IMR-90 (cell line): ENCODE measurements at regions not wholly inside any gene's neighbourhood (a gene's known extent, or its start where the extent isn't known, plus 50 kb on each side); places are given as distances from the start of the nearest gene placed in this dataset.

Experiments used
- ATAC-seq: fragments of 200-7000 bp; cut with Tn5 transposase; 2 replicates; pipeline ENCODE4 v1.9.1; 2020; ENCODE audit warnings: low read depth, mild to moderate bottlenecking, moderate library complexity
- BruUV-seq: library from RNA; stranded (reverse); fragments of 400-500 nt; replicated peaks from 2 replicates; lab custom pipeline; 2021; lab: Mats Ljungman, UMichigan
- CTCF ChIA-PET: fragments of 300-600 bp; formaldehyde crosslinking; extraction: SDS; loops from one replicate; lab custom pipeline; 2021; ENCODE audit warnings: antibody characterized with exemption; lab: Yijun Ruan, JAX
- POLR2A ChIA-PET: fragments of 300-600 bp; sonication (Branson Sonifier 250); formaldehyde crosslinking; loops from one replicate; lab custom pipeline; 2022; ENCODE audit warnings: antibody characterized with exemption; ENCODE audit not compliant: unreplicated experiment; lab: Charles Lee
- DNase-seq: peaks from one replicate; pipeline ENCODE4 v3.0.0; 2013
- H2AFZ ChIP-seq: replicated peaks from 2 replicates; pipeline ENCODE3; 2013; ENCODE audit warnings: low read length, mild to moderate bottlenecking; ENCODE audit not compliant: poor library complexity
- H2AK5ac ChIP-seq: 2 replicates; pipeline ENCODE4 v1.6.1; 2013; ENCODE audit warnings: low read depth, low read length, inconsistent platforms
- H2AK9ac ChIP-seq: replicated peaks from 2 replicates; pipeline ENCODE3; 2013; ENCODE audit warnings: mild to moderate bottlenecking, low read depth, low read length, moderate library complexity; ENCODE audit not compliant: poor library complexity
- H2BK120ac ChIP-seq: 2 replicates; pipeline ENCODE4 v1.6.1; 2013; ENCODE audit warnings: low read depth, low read length, inconsistent platforms
- H2BK15ac ChIP-seq: 3 replicates; pipeline ENCODE4 v1.6.1; 2013; ENCODE audit warnings: low read depth, low read length, inconsistent platforms
- H2BK20ac ChIP-seq: 2 replicates; pipeline ENCODE4 v1.6.1; 2013; ENCODE audit warnings: low read depth, mild to moderate bottlenecking, inconsistent platforms, low read length, moderate library complexity
- H2BK5ac ChIP-seq: 2 replicates; pipeline ENCODE4 v1.6.1; 2013; ENCODE audit warnings: mild to moderate bottlenecking, low read depth, low read length, inconsistent platforms; ENCODE audit not compliant: poor library complexity, severe bottlenecking
- H3K14ac ChIP-seq: replicated peaks from 2 replicates; pipeline ENCODE4 v1.6.1; 2013; ENCODE audit warnings: low read depth, low read length, inconsistent platforms
- H3K18ac ChIP-seq: 2 replicates; pipeline ENCODE4 v1.6.1; 2013; ENCODE audit warnings: low read depth, low read length, control low read depth
- H3K23ac ChIP-seq: 2 replicates; pipeline ENCODE4 v1.6.1; 2013; ENCODE audit warnings: low read depth, low read length, inconsistent platforms
- H3K27ac ChIP-seq: 2 replicates; pipeline ENCODE4 v1.5.1; 2013; ENCODE audit warnings: mild to moderate bottlenecking, control low read depth, low read length; ENCODE audit not compliant: insufficient read depth
- H3K27me3 ChIP-seq: 2 replicates; pipeline ENCODE4 v1.6.1; 2013; ENCODE audit warnings: low read length; ENCODE audit not compliant: control insufficient read depth, insufficient read depth
- H3K36me3 ChIP-seq: 2 replicates; pipeline ENCODE4 v1.6.1; 2013; ENCODE audit warnings: low read length, mixed read lengths; ENCODE audit not compliant: control insufficient read depth, insufficient read depth
- H3K4ac ChIP-seq: 2 replicates; pipeline ENCODE4 v1.6.1; 2013; ENCODE audit warnings: low read depth, low read length, inconsistent platforms
- H3K4me1 ChIP-seq: 2 replicates; pipeline ENCODE4 v1.6.1; 2013; ENCODE audit warnings: low read length, mixed read lengths; ENCODE audit not compliant: control insufficient read depth, insufficient read depth
- H3K4me2 ChIP-seq: 2 replicates; pipeline ENCODE4 v1.6.1; 2013; ENCODE audit warnings: low read depth, mild to moderate bottlenecking, control low read depth, low read length, moderate library complexity
- H3K4me3 ChIP-seq: 2 replicates; pipeline ENCODE4 v1.5.1; 2013; ENCODE audit warnings: low read depth, mild to moderate bottlenecking, control low read depth, low read length, moderate library complexity; ENCODE audit not compliant: insufficient read depth
- H3K56ac ChIP-seq: 2 replicates; pipeline ENCODE4 v1.6.1; 2013; ENCODE audit warnings: low read length, inconsistent platforms; ENCODE audit not compliant: insufficient read depth; ENCODE audit errors: extremely low read depth
- H3K79me1 ChIP-seq, 2 experiments: 2 replicates each; pipeline ENCODE4 v1.6.1; 2013; ENCODE audit warnings: low read length in 2 of 2, inconsistent platforms in 1 of 2, low read depth in 1 of 2
- H3K9ac ChIP-seq: 2 replicates; pipeline ENCODE4 v1.6.1; 2013; ENCODE audit warnings: low read depth, low read length, control low read depth
- H3K9me1 ChIP-seq: 2 replicates; pipeline ENCODE4 v1.6.1; 2013; ENCODE audit warnings: low read length, inconsistent platforms; ENCODE audit not compliant: insufficient read depth
- H3K9me3 ChIP-seq: 2 replicates; pipeline ENCODE4 v1.6.1; 2013; ENCODE audit warnings: low read length; ENCODE audit not compliant: control insufficient read depth, insufficient read depth
- H4K20me1 ChIP-seq: 2 replicates; pipeline ENCODE4 v1.6.1; 2013; ENCODE audit warnings: low read length, inconsistent platforms; ENCODE audit not compliant: insufficient read depth
- H4K5ac ChIP-seq: 2 replicates; pipeline ENCODE4 v1.6.1; 2013; ENCODE audit warnings: mild to moderate bottlenecking, low read depth, low read length, control low read depth
- H4K8ac ChIP-seq, 2 experiments: 2 replicates each; pipeline ENCODE4 v1.6.1; 2013; ENCODE audit warnings: low read depth in 2 of 2, low read length in 2 of 2, control low read depth in 1 of 2, inconsistent platforms in 1 of 2
- H4K91ac ChIP-seq: 2 replicates; pipeline ENCODE4 v1.6.1; 2013; ENCODE audit warnings: low read depth, low read length, inconsistent platforms; ENCODE audit not compliant: insufficient read depth
- BHLHE40 ChIP-seq: fragments of 150-350 bp; IDR thresholded peaks from 2 replicates; pipeline ENCODE4 v1.6.1; 2016; ENCODE audit warnings: mild to moderate bottlenecking, low read depth, low read length
- CEBPB ChIP-seq: IDR thresholded peaks from 2 replicates; pipeline ENCODE4 v1.6.1; 2012; ENCODE audit warnings: low read depth, low read length, improper control_type of control experiment
- CHD1 ChIP-seq: IDR thresholded peaks from 2 replicates; pipeline ENCODE4 v1.6.1; 2012; ENCODE audit warnings: low read depth, low read length, improper control_type of control experiment
- FOS ChIP-seq: fragments of 150-350 bp; IDR thresholded peaks from 2 replicates; pipeline ENCODE4 v1.6.1; 2016; ENCODE audit warnings: low read depth, low read length
- MAFK ChIP-seq: IDR thresholded peaks from 2 replicates; pipeline ENCODE4 v1.6.1; 2012; ENCODE audit warnings: low read depth, low read length, improper control_type of control experiment
- MAZ ChIP-seq: IDR thresholded peaks from 2 replicates; pipeline ENCODE4 v1.6.1; 2012; ENCODE audit warnings: low read depth, mild to moderate bottlenecking, low read length, improper control_type of control experiment, moderate library complexity, borderline replicate concordance
- MXI1 ChIP-seq: IDR thresholded peaks from 2 replicates; pipeline ENCODE4 v1.6.1; 2012; ENCODE audit warnings: low read depth, mild to moderate bottlenecking, low read length, moderate library complexity, borderline replicate concordance
- NFE2L2 ChIP-seq: fragments of 150-350 bp; IDR thresholded peaks from 2 replicates; pipeline ENCODE4 v1.6.1; 2016; ENCODE audit warnings: low read depth, mild to moderate bottlenecking, low read length
- POLR2A ChIP-seq: IDR thresholded peaks from 2 replicates; pipeline ENCODE4 v1.6.1; 2012; ENCODE audit warnings: mild to moderate bottlenecking, low read depth, low read length
- RAD21 ChIP-seq: IDR thresholded peaks from 2 replicates; pipeline ENCODE4 v1.6.1; 2012; ENCODE audit warnings: low read length, improper control_type of control experiment
- RCOR1 ChIP-seq: IDR thresholded peaks from 2 replicates; pipeline ENCODE4 v1.6.1; 2012; ENCODE audit warnings: mild to moderate bottlenecking, low read length, improper control_type of control experiment; ENCODE audit not compliant: insufficient replicate concordance
- SMC3 ChIP-seq: fragments of 150-350 bp; IDR thresholded peaks from 2 replicates; pipeline ENCODE4 v1.6.1; 2016; ENCODE audit warnings: low read depth, mild to moderate bottlenecking, antibody characterized with exemption, low read length, moderate library complexity
- WGBS, 2 experiments: methylation state at CpG; one replicate each; pipeline versions ENCODE4 v1.1.5 to v1.1.7; 2013; ENCODE audit warnings: missing lambda C conversion rate in 2 of 2; ENCODE audit not compliant: insufficient read length in 1 of 2; ENCODE audit errors: extremely low coverage in 2 of 2; 5-methylcytosine and 5-hydroxymethylcytosine counted together
- dilution Hi-C: fragments of 300-500 bp; cut with HindIII; formaldehyde crosslinking; loops from one replicate; pipeline ENCODE4 v1.14.3; 2018; ENCODE audit warnings: low sequenced_read_pairs; ENCODE audit not compliant: unreplicated experiment
- in situ Hi-C: fragments of 300-500 bp; cut with MboI; formaldehyde crosslinking; loops from 3 replicates; pipeline ENCODE4 v1.14.3; 2019; ENCODE audit warnings: low sequenced_read_pairs, inconsistent platforms, mixed read lengths
- intact Hi-C: fragments of 100-400 bp; cut with micrococcal nuclease; formaldehyde crosslinking; loops from 2 replicates; pipeline ENCODE4 v1.10.0; 2022
- TF ChIP-seq, protein P1 (sequence below): fragments of 150-350 bp; IDR thresholded peaks from 2 replicates; pipeline ENCODE4 v1.6.1; 2017; ENCODE audit warnings: mild to moderate bottlenecking, antibody characterized with exemption, low read length, low read depth
- TF ChIP-seq, protein P2 (sequence below): fragments of 150-350 bp; IDR thresholded peaks from 2 replicates; pipeline ENCODE4 v1.6.1; 2016; ENCODE audit warnings: low read depth, mild to moderate bottlenecking, low read length, moderate library complexity, borderline replicate concordance
- TF ChIP-seq, protein P3 (sequence below): conservative IDR thresholded peaks from 2 replicates; pipeline ENCODE4 v1.5.1; 2012; ENCODE audit warnings: mild to moderate bottlenecking, low read depth, low read length, improper control_type of control experiment

DNA sequence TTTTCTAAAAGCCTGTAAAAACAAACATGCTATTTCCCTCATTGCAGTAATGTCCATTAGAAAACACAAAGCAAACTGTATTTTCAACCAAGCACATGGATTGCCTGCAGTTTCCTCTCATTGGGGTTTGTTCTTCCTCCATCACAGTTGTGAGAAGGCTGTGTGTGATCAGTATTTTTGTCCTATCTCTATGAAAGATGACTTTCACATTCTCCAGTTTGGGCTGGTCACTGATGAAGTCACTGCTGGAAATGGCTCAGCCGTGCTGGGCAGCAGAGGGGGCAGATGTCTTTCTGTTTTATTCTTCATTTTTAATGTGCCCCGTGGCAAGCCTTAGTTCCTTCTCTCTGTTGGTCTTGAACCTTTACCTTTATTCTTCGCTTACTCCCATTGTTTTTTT is 288.9 kb upstream of the MPDZ start:
- Histone ChIP-seq H3K9ac (no peak overlapping the region), H3K4me2 (peak overlapping the region; percentile 50), H2BK20ac (no peak overlapping the region), H4K5ac (no peak overlapping the region), H2BK120ac (no peak overlapping the region), H3K4me3 (peak overlapping the region; percentile 19; the same call in 1 of the 2 replicates), H3K4me1 (no peaks in the 10 kb centered on the region), H3K23ac (no peak overlapping the region), H3K9me1 (no peaks in the 10 kb centered on the region), H4K20me1 (no peaks in the 10 kb centered on the region), H2BK15ac (no peak overlapping the region), H4K8ac (no peak overlapping the region), H3K27me3 (peaks cover 2% of the 10 kb centered on the region; the same call in 1 of the 2 replicates), H2AFZ (no peak overlapping the region), H3K14ac (no peak overlapping the region), H3K9me3 (no peaks in the 10 kb centered on the region), H3K4ac (no peak overlapping the region), H3K27ac (no peak overlapping the region), H3K79me1 (no peaks in the 10 kb centered on the region), H2AK9ac (no peak overlapping the region), H2BK5ac (no peak overlapping the region), H3K56ac (no peak overlapping the region), H3K36me3 (no peaks in the 10 kb centered on the region), H2AK5ac (no peak overlapping the region), H4K91ac (no peak overlapping the region), H3K18ac (no peak overlapping the region)
- TF ChIP-seq NFE2L2 (no peak), RCOR1 (no peak), FOS (no peak), BHLHE40 (no peak), MAZ (no peak), SMC3 (no peak), RAD21 (no peak), POLR2A (no peak), CHD1 (no peak), MAFK (no peak), CEBPB (no peak), MXI1 (no peak)
- TF ChIP-seq, protein P1, sequence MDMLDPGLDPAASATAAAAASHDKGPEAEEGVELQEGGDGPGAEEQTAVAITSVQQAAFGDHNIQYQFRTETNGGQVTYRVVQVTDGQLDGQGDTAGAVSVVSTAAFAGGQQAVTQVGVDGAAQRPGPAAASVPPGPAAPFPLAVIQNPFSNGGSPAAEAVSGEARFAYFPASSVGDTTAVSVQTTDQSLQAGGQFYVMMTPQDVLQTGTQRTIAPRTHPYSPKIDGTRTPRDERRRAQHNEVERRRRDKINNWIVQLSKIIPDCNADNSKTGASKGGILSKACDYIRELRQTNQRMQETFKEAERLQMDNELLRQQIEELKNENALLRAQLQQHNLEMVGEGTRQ = no peak
- TF ChIP-seq, protein P2, sequence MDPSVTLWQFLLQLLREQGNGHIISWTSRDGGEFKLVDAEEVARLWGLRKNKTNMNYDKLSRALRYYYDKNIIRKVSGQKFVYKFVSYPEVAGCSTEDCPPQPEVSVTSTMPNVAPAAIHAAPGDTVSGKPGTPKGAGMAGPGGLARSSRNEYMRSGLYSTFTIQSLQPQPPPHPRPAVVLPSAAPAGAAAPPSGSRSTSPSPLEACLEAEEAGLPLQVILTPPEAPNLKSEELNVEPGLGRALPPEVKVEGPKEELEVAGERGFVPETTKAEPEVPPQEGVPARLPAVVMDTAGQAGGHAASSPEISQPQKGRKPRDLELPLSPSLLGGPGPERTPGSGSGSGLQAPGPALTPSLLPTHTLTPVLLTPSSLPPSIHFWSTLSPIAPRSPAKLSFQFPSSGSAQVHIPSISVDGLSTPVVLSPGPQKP = no peak
- TF ChIP-seq, protein P3, sequence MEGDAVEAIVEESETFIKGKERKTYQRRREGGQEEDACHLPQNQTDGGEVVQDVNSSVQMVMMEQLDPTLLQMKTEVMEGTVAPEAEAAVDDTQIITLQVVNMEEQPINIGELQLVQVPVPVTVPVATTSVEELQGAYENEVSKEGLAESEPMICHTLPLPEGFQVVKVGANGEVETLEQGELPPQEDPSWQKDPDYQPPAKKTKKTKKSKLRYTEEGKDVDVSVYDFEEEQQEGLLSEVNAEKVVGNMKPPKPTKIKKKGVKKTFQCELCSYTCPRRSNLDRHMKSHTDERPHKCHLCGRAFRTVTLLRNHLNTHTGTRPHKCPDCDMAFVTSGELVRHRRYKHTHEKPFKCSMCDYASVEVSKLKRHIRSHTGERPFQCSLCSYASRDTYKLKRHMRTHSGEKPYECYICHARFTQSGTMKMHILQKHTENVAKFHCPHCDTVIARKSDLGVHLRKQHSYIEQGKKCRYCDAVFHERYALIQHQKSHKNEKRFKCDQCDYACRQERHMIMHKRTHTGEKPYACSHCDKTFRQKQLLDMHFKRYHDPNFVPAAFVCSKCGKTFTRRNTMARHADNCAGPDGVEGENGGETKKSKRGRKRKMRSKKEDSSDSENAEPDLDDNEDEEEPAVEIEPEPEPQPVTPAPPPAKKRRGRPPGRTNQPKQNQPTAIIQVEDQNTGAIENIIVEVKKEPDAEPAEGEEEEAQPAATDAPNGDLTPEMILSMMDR = no peak
- DNase-seq = no peak
- POLR2A ChIA-PET = no interaction called here
- CTCF ChIA-PET = no interaction called here
- dilution Hi-C loops (no loop called here), intact Hi-C loops (no loop called here), in situ Hi-C loops (no loop called here)
- peak; percentile 37; the same call in 1 of the 2 replicates for ATAC-seq
- no CpG with 5 or more reads among the region's 3 CpGs for WGBS, 2 experiments
- BruUV-seq = no TSS peak
